Cardiac fibroblast (primary cell): ENCODE measurements at regions not wholly inside any gene's neighbourhood (a gene's known extent, or its start where the extent isn't known, plus 50 kb on each side); places are given as distances from the start of the nearest gene placed in this dataset.
"Not testable (repeated sequence)": the region's sequence is repeated elsewhere in the genome, so short reads cannot be mapped to it uniquely, and the experiment has no call there.

ENCODE experiments used
- DNase-seq, 2 donors: peaks; one replicate each; pipeline versions ENCODE4 v3.0.0 to v3.0.0-alpha.2; 2010; ENCODE audit warnings: low read depth in 2 of 2
- H3K4me3 ChIP-seq, 2 donors: replicated peaks in 1 of 2; 1 replicate in 1 of 2; 2 replicates in 1 of 2; pipeline ENCODE4 v1.5.1; 2011; ENCODE audit warnings: low read depth in 2 of 2, low read length in 2 of 2, mild to moderate bottlenecking in 2 of 2, moderate library complexity in 1 of 2
- CTCF ChIP-seq: IDR thresholded peaks from one replicate; pipeline ENCODE4 v1.5.1; 2011; ENCODE audit warnings: low read depth, mild to moderate bottlenecking, low read length, inconsistent platforms

- no peak overlapping the region for H3K4me3 ChIP-seq
- no peak for TF ChIP-seq CTCF
- no peak for DNase-seq
Measured at GRCh38 chr14:105911006-105911847, 384.8 kb downstream of the TMEM121 start.

- not testable (repeated sequence) for DNase-seq, H3K4me3 ChIP-seq
Measured at GRCh38 chr14:105911848-105912292, 385.5 kb downstream of the TMEM121 start.

GRCh38 chr14:105912641-105913180 lies 386.3 kb downstream of the TMEM121 start:
- no peak for TF ChIP-seq CTCF
- DNase-seq, result no peak
- H3K4me3 ChIP-seq, result no peak overlapping the region

GRCh38 chr14:105913221-105913620 lies 386.8 kb downstream of the TMEM121 start:
- no peak overlapping the region for H3K4me3 ChIP-seq
- TF ChIP-seq CTCF, result no peak
- DNase-seq, result no peak

GRCh38 chr14:105913861-105914260 lies 387.5 kb downstream of the TMEM121 start:
- TF ChIP-seq CTCF, result no peak
- H3K4me3 ChIP-seq, result no peak overlapping the region
- DNase-seq, result no peak

- DNase-seq, H3K4me3 ChIP-seq: not testable (repeated sequence)
Measured at GRCh38 chr14:105914281-105914680, 387.9 kb downstream of the TMEM121 start.

- TF ChIP-seq CTCF, result no peak
- no peak overlapping the region for H3K4me3 ChIP-seq
- no peak for DNase-seq
Measured at GRCh38 chr14:105914738-105915385, 388.5 kb downstream of the TMEM121 start.

GRCh38 chr14:105915546-105915945 lies 389.2 kb downstream of the TMEM121 start:
- H3K4me3 ChIP-seq, DNase-seq: not testable (repeated sequence)

GRCh38 chr14:105917136-105917932 lies 391.0 kb downstream of the TMEM121 start:
- H3K4me3 ChIP-seq, DNase-seq: not testable (repeated sequence)
